ENCODE measurements at regions not wholly inside any gene's neighbourhood (a gene's known extent, or its start where the extent isn't known, plus 50 kb on each side); places are given as distances from the start of the nearest gene placed in this dataset.

DNA sequence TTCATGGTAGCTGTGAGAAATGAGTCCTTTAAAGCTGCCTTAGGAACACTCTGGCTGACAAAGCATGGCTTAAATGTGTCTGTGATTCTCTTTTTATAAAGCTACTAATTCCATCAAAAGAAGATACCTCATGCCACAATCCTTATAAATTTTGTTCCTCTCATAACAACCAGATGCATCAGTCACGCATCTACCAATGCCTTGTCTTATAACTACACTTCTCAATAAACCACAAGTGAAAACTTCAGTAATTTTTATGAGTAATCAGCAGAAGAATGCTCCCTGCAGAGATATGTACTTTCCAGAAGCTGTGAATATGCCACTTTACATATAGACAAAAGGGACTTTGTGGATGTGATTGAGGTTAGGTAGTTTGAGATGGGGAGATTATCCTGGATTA, 147.8 kb downstream of the SUCLA2 start:
- TF ChIP-seq POLR2A (IDR thresholded peaks at IDR 0.05) = no peak
- TF ChIP-seq, protein P1, sequence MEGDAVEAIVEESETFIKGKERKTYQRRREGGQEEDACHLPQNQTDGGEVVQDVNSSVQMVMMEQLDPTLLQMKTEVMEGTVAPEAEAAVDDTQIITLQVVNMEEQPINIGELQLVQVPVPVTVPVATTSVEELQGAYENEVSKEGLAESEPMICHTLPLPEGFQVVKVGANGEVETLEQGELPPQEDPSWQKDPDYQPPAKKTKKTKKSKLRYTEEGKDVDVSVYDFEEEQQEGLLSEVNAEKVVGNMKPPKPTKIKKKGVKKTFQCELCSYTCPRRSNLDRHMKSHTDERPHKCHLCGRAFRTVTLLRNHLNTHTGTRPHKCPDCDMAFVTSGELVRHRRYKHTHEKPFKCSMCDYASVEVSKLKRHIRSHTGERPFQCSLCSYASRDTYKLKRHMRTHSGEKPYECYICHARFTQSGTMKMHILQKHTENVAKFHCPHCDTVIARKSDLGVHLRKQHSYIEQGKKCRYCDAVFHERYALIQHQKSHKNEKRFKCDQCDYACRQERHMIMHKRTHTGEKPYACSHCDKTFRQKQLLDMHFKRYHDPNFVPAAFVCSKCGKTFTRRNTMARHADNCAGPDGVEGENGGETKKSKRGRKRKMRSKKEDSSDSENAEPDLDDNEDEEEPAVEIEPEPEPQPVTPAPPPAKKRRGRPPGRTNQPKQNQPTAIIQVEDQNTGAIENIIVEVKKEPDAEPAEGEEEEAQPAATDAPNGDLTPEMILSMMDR (IDR thresholded peaks at IDR 0.05) = no peak
